Neural progenitor cell (in vitro differentiated cells): ENCODE measurements at regions not wholly inside any gene's neighbourhood (a gene's known extent, or its start where the extent isn't known, plus 50 kb on each side); places are given as distances from the start of the nearest gene placed in this dataset.

Source experiments
- CTCF ChIP-seq: fragments of 200-600 bp; sonication (generic); IDR thresholded peaks from 2 replicates; pipeline ENCODE4 v1.5.1; 2017; ENCODE audit warnings: antibody characterized with exemption, mild to moderate bottlenecking
- EZH2 ChIP-seq: fragments of 200-600 bp; sonication (generic); IDR thresholded peaks from 2 replicates; pipeline ENCODE4 v1.6.1; 2017; ENCODE audit warnings: antibody characterized with exemption, mild to moderate bottlenecking, moderate library complexity
- EZH2phosphoT487 ChIP-seq: fragments of 200-600 bp; sonication (generic); IDR thresholded peaks from 2 replicates; pipeline ENCODE4 v1.6.1; 2017; ENCODE audit warnings: antibody characterized with exemption

GRCh38 chr4:181477591-181477990, 765.6 kb upstream of the TENM3 start:
- TF ChIP-seq CTCF = no peak
- TF ChIP-seq EZH2phosphoT487 = no peak
- TF ChIP-seq EZH2 = no peak
